ENCODE measurements at regions not wholly inside any gene's neighbourhood (a gene's known extent, or its start where the extent isn't known, plus 50 kb on each side); places are given as distances from the start of the nearest gene placed in this dataset.

DNA sequence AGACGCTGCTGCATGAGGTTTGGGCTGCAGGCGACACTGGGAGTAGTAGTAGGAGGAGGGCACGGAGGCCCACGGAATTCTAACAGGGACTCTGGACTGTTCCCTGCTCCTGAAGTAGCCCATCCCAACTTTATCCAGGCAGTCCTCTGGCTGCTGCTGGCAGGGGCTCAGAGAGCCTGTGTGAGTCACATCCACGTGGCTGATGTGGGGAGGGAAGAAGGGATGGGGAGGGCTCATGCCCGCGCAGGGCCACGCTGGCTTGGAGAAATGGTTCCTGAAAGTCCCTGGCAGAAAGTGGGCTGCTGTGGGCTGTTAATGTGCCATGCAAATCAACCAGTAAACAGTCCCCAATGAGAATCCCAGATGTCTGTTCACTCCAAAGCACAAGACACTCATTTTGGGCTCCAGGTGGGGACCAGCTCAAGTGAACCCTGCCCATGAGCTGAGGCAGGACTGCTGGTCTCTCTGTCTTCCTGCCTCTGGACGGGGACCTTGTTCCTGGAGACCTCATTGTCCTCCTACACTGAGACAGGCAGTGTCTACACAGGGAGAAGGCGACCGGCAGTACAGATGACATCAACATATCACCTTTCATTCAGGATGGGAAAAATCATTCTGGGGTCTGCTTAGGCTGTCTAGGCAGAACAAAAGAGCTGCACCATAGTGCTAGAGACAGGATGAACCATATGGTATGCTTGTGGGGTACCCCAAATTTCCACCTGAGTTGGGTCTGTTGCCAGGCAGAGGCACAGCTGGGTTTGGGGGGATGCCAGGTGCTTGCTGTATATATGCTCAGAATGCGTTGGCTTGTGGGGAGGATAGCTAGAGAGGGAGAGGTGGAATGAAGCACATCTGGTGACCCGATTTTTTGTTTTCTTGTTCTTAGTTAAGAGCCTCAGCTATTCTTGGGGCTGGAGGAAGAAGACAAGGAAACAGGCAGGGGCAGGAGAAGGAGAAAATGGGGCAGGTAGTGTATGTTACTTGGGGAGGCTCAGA lies 57.9 kb upstream of the FMOD start:
- RAD21 ChIA-PET (ENCODE audit: low non-redundant PET in 1 of 2, low total read pairs in 2 of 2, uncharacterized antibody in 2 of 2, unreplicated experiment in 2 of 2): no interaction called here
- CTCF ChIA-PET: no interaction called here
- H2AFZ ChIP-seq (ENCODE audit: low read depth, low read length, poor library complexity, severe bottlenecking): no peak overlapping the region

DNA sequence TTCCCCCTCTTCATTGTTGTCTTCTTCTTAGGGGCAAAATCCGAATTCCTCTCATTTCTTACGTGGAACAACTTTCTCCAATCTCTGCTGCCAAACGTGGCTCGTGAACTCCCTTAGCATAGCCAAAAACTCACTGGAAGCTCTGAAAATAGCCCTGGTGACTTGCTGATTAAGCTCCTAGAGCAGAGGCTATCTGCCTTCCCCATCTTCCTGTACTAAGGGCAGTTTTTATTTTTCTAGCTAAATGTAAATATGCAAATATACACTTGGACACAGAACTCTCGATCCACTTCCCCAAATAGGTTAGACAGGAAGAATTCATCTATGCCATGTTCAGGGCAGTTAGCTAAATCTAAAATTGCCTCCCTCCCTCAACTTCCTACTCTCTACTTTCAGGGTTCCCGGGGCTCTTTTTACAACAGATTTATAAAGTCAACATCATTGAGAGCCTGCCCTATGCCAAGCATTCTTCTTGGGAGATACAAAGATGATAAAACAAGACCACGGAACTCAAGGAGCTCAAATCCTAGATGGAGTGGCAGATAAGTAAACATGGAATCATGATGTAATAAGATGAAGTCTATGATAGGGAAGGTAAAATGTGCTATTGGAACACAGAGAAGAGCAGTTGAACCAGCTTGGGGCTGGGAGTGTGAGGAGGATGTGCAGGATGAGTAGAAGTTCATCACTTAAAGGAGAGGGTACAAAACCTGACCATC lies 59.4 kb upstream of the FMOD start:
- Histone ChIP-seq H3K4me2 (ENCODE audit: low read length) (no peak overlapping the region), H3K79me2 (ENCODE audit: insufficient read depth, low read length) (no peaks in the 10 kb centered on the region), H4K20me1 (ENCODE audit: insufficient read depth) (no peaks in the 10 kb centered on the region), H3K36me3 (ENCODE audit: control insufficient read depth in 1 of 2, insufficient read depth in 2 of 2, low read length in 2 of 2) (no peaks in the 10 kb centered on the region), H2AFZ (ENCODE audit: low read depth, low read length, poor library complexity, severe bottlenecking) (no peak overlapping the region), H3K27me3 (ENCODE audit: insufficient read depth, low read length) (no peaks in the 10 kb centered on the region), H3K27ac (ENCODE audit: low read depth, low read length) (no peak overlapping the region), H3K9ac (ENCODE audit: low read length) (no peak overlapping the region), H3K9me3 (ENCODE audit: control insufficient read depth in 1 of 2, insufficient read depth in 1 of 2, low read depth in 1 of 2, low read length in 2 of 2) (no peaks in the 10 kb centered on the region), H3K4me1 (ENCODE audit: control insufficient read depth in 1 of 2, insufficient read depth in 2 of 2, low read length in 2 of 2) (peaks cover 0 to 4% of the 10 kb centered on the region in 2 experiments; a peak in 1 of 4 replicates), H3K4me3 (replicated peaks in 1 of 2; ENCODE audit: low read depth in 1 of 2, low read length in 2 of 2) (no peak overlapping the region), H3K9me2 (ENCODE audit: insufficient read depth) (no peaks in the 10 kb centered on the region)
- intact Hi-C loops (cut with micrococcal nuclease): no loop called here
- POLR2A ChIA-PET: no interaction called here
- DNase-seq (ENCODE audit: low read depth, low spot score): no peak
- ATAC-seq: no peak
- CTCF ChIA-PET: no interaction called here
- RAD21 ChIA-PET (ENCODE audit: low non-redundant PET in 1 of 2, low total read pairs in 2 of 2, uncharacterized antibody in 2 of 2, unreplicated experiment in 2 of 2): no interaction called here
- BruUV-seq (replicated peaks): no TSS peak
- no peak for TF ChIP-seq CBX3 (IDR thresholded peaks at IDR 0.05; ENCODE audit: low read depth)
- no peak for TF ChIP-seq ELF1 (IDR thresholded peaks at IDR 0.05; ENCODE audit: borderline replicate concordance, low read depth)
- TF ChIP-seq TCF7L2 (IDR thresholded peaks at IDR 0.05; ENCODE audit: borderline replicate concordance, extremely low read depth, insufficient read depth, insufficient read length): no peak
- TF ChIP-seq, protein P1, sequence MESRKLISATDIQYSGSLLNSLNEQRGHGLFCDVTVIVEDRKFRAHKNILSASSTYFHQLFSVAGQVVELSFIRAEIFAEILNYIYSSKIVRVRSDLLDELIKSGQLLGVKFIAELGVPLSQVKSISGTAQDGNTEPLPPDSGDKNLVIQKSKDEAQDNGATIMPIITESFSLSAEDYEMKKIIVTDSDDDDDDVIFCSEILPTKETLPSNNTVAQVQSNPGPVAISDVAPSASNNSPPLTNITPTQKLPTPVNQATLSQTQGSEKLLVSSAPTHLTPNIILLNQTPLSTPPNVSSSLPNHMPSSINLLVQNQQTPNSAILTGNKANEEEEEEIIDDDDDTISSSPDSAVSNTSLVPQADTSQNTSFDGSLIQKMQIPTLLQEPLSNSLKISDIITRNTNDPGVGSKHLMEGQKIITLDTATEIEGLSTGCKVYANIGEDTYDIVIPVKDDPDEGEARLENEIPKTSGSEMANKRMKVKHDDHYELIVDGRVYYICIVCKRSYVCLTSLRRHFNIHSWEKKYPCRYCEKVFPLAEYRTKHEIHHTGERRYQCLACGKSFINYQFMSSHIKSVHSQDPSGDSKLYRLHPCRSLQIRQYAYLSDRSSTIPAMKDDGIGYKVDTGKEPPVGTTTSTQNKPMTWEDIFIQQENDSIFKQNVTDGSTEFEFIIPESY (IDR thresholded peaks at IDR 0.05; ENCODE audit: extremely low read depth, insufficient replicate concordance, low read length): no peak
- no peak for TF ChIP-seq SP1 (IDR thresholded peaks at IDR 0.05; ENCODE audit: low read depth)
- TF ChIP-seq YY1 (IDR thresholded peaks at IDR 0.05; ENCODE audit: extremely low read depth, insufficient replicate concordance, low read depth, low read length): no peak
- TF ChIP-seq FOSL1 (IDR thresholded peaks at IDR 0.05; ENCODE audit: low read depth): no peak
- TF ChIP-seq, protein P2, sequence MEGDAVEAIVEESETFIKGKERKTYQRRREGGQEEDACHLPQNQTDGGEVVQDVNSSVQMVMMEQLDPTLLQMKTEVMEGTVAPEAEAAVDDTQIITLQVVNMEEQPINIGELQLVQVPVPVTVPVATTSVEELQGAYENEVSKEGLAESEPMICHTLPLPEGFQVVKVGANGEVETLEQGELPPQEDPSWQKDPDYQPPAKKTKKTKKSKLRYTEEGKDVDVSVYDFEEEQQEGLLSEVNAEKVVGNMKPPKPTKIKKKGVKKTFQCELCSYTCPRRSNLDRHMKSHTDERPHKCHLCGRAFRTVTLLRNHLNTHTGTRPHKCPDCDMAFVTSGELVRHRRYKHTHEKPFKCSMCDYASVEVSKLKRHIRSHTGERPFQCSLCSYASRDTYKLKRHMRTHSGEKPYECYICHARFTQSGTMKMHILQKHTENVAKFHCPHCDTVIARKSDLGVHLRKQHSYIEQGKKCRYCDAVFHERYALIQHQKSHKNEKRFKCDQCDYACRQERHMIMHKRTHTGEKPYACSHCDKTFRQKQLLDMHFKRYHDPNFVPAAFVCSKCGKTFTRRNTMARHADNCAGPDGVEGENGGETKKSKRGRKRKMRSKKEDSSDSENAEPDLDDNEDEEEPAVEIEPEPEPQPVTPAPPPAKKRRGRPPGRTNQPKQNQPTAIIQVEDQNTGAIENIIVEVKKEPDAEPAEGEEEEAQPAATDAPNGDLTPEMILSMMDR (IDR thresholded peaks at IDR 0.05 in 2 of 3, conservative IDR thresholded peaks at IDR 0.05 in 1 of 3; ENCODE audit: borderline replicate concordance in 1 of 3, insufficient read depth in 1 of 3, low read depth in 2 of 3, low read length in 2 of 3): no peak
- no peak for TF ChIP-seq POLR2AphosphoS5 (IDR thresholded peaks at IDR 0.05; ENCODE audit: low read depth, low read length)
- no peak for TF ChIP-seq CEBPB (IDR thresholded peaks at IDR 0.05; ENCODE audit: low read depth)
- no peak for TF ChIP-seq ZFX (IDR thresholded peaks at IDR 0.05)

More for the DNA sequence above, 57.9 kb upstream of the FMOD start:
- no peaks in the 10 kb centered on the region for H3K9me3 ChIP-seq (ENCODE audit: control insufficient read depth in 1 of 2, insufficient read depth in 1 of 2, low read depth in 1 of 2, low read length in 2 of 2)
- H3K4me3 ChIP-seq (replicated peaks in 1 of 2; ENCODE audit: low read depth in 1 of 2, low read length in 2 of 2): no peak overlapping the region
- POLR2A ChIA-PET: no interaction called here
- no peaks in the 10 kb centered on the region for H3K9me2 ChIP-seq (ENCODE audit: insufficient read depth)
- peak; percentile 61 for ATAC-seq
- no peaks in the 10 kb centered on the region for H4K20me1 ChIP-seq (ENCODE audit: insufficient read depth)
- no peaks in the 10 kb centered on the region for H3K36me3 ChIP-seq (ENCODE audit: control insufficient read depth in 1 of 2, insufficient read depth in 2 of 2, low read length in 2 of 2)
- no TSS peak for BruUV-seq (replicated peaks)
- TF ChIP-seq, protein P3, sequence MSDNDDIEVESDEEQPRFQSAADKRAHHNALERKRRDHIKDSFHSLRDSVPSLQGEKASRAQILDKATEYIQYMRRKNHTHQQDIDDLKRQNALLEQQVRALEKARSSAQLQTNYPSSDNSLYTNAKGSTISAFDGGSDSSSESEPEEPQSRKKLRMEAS (IDR thresholded peaks at IDR 0.05): peak; percentile 48
- TF ChIP-seq CEBPB (IDR thresholded peaks at IDR 0.05; ENCODE audit: low read depth): no peak
- no peaks in the 10 kb centered on the region for H3K79me2 ChIP-seq (ENCODE audit: insufficient read depth, low read length)
- H3K27ac ChIP-seq (ENCODE audit: low read depth, low read length): no peak overlapping the region
- no peak overlapping the region for H3K9ac ChIP-seq (ENCODE audit: low read length)
- no peak overlapping the region for H3K4me2 ChIP-seq (ENCODE audit: low read length)
- peaks cover 0 to 4% of the 10 kb centered on the region in 2 experiments; a peak in 1 of 4 replicates for H3K4me1 ChIP-seq (ENCODE audit: control insufficient read depth in 1 of 2, insufficient read depth in 2 of 2, low read length in 2 of 2)
- intact Hi-C loops (cut with micrococcal nuclease): no loop called here
- no peaks in the 10 kb centered on the region for H3K27me3 ChIP-seq (ENCODE audit: insufficient read depth, low read length)
- no peak for DNase-seq (ENCODE audit: low read depth, low spot score)

All from HCT116 (cell line).